ENCODE measurements at regions not wholly inside any gene's neighbourhood (a gene's known extent, or its start where the extent isn't known, plus 50 kb on each side); places are given as distances from the start of the nearest gene placed in this dataset.

- DNase-seq (no peak), ATAC-seq (replicated peaks in 1 of 2) (no peak)
- Mint-ChIP-seq H3K27me3 (ENCODE audit: low read depth) (no peaks in the 10 kb centered on the region), H3K27ac (no peak overlapping the region), H3K36me3 (ENCODE audit: insufficient read depth in 2 of 2) (no peaks in the 10 kb centered on the region), H3K4me1 (ENCODE audit: low read depth) (no peaks in the 10 kb centered on the region), H3K4me3 (no peak overlapping the region), H3K9me3 (peaks cover 3 to 4% of the 10 kb centered on the region in 2 donors)
These were observed 522.9 kb downstream of the RASEF start for GRCh38 chr9:82539856-82540579.

GRCh38 chr9:82543726-82544125 lies 519.2 kb downstream of the RASEF start:
- ATAC-seq (replicated peaks in 1 of 2): no peak
- H3K27me3 Mint-ChIP-seq (ENCODE audit: low read depth): no peaks in the 10 kb centered on the region
- H3K4me3 Mint-ChIP-seq: no peak overlapping the region
- DNase-seq: no peak
- no peaks in the 10 kb centered on the region for H3K36me3 Mint-ChIP-seq (ENCODE audit: insufficient read depth in 2 of 2)
- H3K9me3 Mint-ChIP-seq: peaks cover 2 to 6% of the 10 kb centered on the region in 2 donors
- H3K4me1 Mint-ChIP-seq (ENCODE audit: low read depth): no peaks in the 10 kb centered on the region
- no peak overlapping the region for H3K27ac Mint-ChIP-seq

- no peaks in the 10 kb centered on the region for H3K4me1 Mint-ChIP-seq (ENCODE audit: low read depth)
- DNase-seq (no peak), ATAC-seq (replicated peaks in 1 of 2) (no peak)
- H3K36me3 Mint-ChIP-seq (ENCODE audit: insufficient read depth in 2 of 2): no peaks in the 10 kb centered on the region
- H3K4me3 Mint-ChIP-seq: no peak overlapping the region
- H3K9me3 Mint-ChIP-seq: peaks cover 0 to 6% of the 10 kb centered on the region in 2 donors
- H3K27me3 Mint-ChIP-seq (ENCODE audit: low read depth): no peaks in the 10 kb centered on the region
- no peak overlapping the region for H3K27ac Mint-ChIP-seq
These were observed 516.8 kb downstream of the RASEF start for GRCh38 chr9:82546136-82546535.

GRCh38 chr9:82547995-82548394 lies 514.9 kb downstream of the RASEF start:
- Mint-ChIP-seq H3K4me1 (ENCODE audit: low read depth) (no peaks in the 10 kb centered on the region), H3K9me3 (peaks cover 0 to 6% of the 10 kb centered on the region in 2 donors), H3K27me3 (ENCODE audit: low read depth) (no peaks in the 10 kb centered on the region), H3K4me3 (no peak overlapping the region), H3K27ac (no peak overlapping the region), H3K36me3 (ENCODE audit: insufficient read depth in 2 of 2) (no peaks in the 10 kb centered on the region)
- no peak for DNase-seq
- ATAC-seq (replicated peaks in 1 of 2): no peak

GRCh38 chr9:82549174-82549821 lies 513.6 kb downstream of the RASEF start:
- DNase-seq (no peak), ATAC-seq (replicated peaks in 1 of 2) (no peak)
- H3K9me3 Mint-ChIP-seq: peaks cover 0 to 6% of the 10 kb centered on the region in 2 donors
- H3K27me3 Mint-ChIP-seq (ENCODE audit: low read depth): no peaks in the 10 kb centered on the region
- H3K27ac Mint-ChIP-seq: no peak overlapping the region
- H3K4me3 Mint-ChIP-seq: no peak overlapping the region
- no peaks in the 10 kb centered on the region for H3K36me3 Mint-ChIP-seq (ENCODE audit: insufficient read depth in 2 of 2)
- no peaks in the 10 kb centered on the region for H3K4me1 Mint-ChIP-seq (ENCODE audit: low read depth)

- ATAC-seq (replicated peaks in 1 of 2) (no peak), DNase-seq (no peak)
- Mint-ChIP-seq H3K36me3 (ENCODE audit: insufficient read depth in 2 of 2) (no peaks in the 10 kb centered on the region), H3K4me3 (no peak overlapping the region), H3K27ac (no peak overlapping the region), H3K27me3 (ENCODE audit: low read depth) (no peaks in the 10 kb centered on the region), H3K4me1 (ENCODE audit: low read depth) (no peaks in the 10 kb centered on the region), H3K9me3 (no peaks in the 10 kb centered on the region)
These were observed 510.2 kb downstream of the RASEF start for GRCh38 chr9:82552784-82553183.

GRCh38 chr9:82553654-82554366 lies 509.1 kb downstream of the RASEF start:
- H3K4me1 Mint-ChIP-seq (ENCODE audit: low read depth): no peaks in the 10 kb centered on the region
- ATAC-seq (replicated peaks in 1 of 2) (no peak), DNase-seq (no peak)
- no peaks in the 10 kb centered on the region for H3K36me3 Mint-ChIP-seq (ENCODE audit: insufficient read depth in 2 of 2)
- no peaks in the 10 kb centered on the region for H3K27me3 Mint-ChIP-seq (ENCODE audit: low read depth)
- no peak overlapping the region for H3K4me3 Mint-ChIP-seq
- no peak overlapping the region for H3K27ac Mint-ChIP-seq
- no peaks in the 10 kb centered on the region for H3K9me3 Mint-ChIP-seq

GRCh38 chr9:82554381-82554780 lies 508.6 kb downstream of the RASEF start:
- DNase-seq (no peak), ATAC-seq (replicated peaks in 1 of 2) (no peak)
- Mint-ChIP-seq H3K4me3 (no peak overlapping the region), H3K4me1 (ENCODE audit: low read depth) (no peaks in the 10 kb centered on the region), H3K27me3 (ENCODE audit: low read depth) (no peaks in the 10 kb centered on the region), H3K27ac (no peak overlapping the region), H3K9me3 (no peaks in the 10 kb centered on the region), H3K36me3 (ENCODE audit: insufficient read depth in 2 of 2) (no peaks in the 10 kb centered on the region)

- no peaks in the 10 kb centered on the region for H3K36me3 Mint-ChIP-seq (ENCODE audit: insufficient read depth in 2 of 2)
These were observed 507.9 kb downstream of the RASEF start for GRCh38 chr9:82555031-82555430.

GRCh38 chr9:82555431-82556051 lies 507.4 kb downstream of the RASEF start:
- Mint-ChIP-seq H3K27me3 (ENCODE audit: low read depth) (no peaks in the 10 kb centered on the region), H3K4me1 (ENCODE audit: low read depth) (no peaks in the 10 kb centered on the region), H3K27ac (no peak overlapping the region), H3K36me3 (ENCODE audit: insufficient read depth in 2 of 2) (no peaks in the 10 kb centered on the region), H3K4me3 (no peak overlapping the region), H3K9me3 (no peaks in the 10 kb centered on the region)
- DNase-seq: no peak
- no peak for ATAC-seq (replicated peaks in 1 of 2)

More at GRCh38 chr9:82555031-82555430, 507.9 kb downstream of the RASEF start:
- Mint-ChIP-seq H3K4me3 (no peak overlapping the region), H3K27me3 (ENCODE audit: low read depth) (no peaks in the 10 kb centered on the region), H3K9me3 (no peaks in the 10 kb centered on the region), H3K27ac (no peak overlapping the region), H3K4me1 (ENCODE audit: low read depth) (no peaks in the 10 kb centered on the region)
- no peak for ATAC-seq (replicated peaks in 1 of 2)
- no peak for DNase-seq

GRCh38 chr9:82558346-82558745 lies 504.6 kb downstream of the RASEF start:
- no peak for ATAC-seq (replicated peaks in 1 of 2)
- H3K27me3 Mint-ChIP-seq (ENCODE audit: low read depth): no peaks in the 10 kb centered on the region
- no peak overlapping the region for H3K27ac Mint-ChIP-seq
- H3K9me3 Mint-ChIP-seq: no peaks in the 10 kb centered on the region
- DNase-seq: no peak
- H3K4me3 Mint-ChIP-seq: no peak overlapping the region
- no peaks in the 10 kb centered on the region for H3K36me3 Mint-ChIP-seq (ENCODE audit: insufficient read depth in 2 of 2)
- no peaks in the 10 kb centered on the region for H3K4me1 Mint-ChIP-seq (ENCODE audit: low read depth)

GRCh38 chr9:82558855-82559630 lies 503.9 kb downstream of the RASEF start:
- DNase-seq (no peak), ATAC-seq (replicated peaks in 1 of 2) (no peak)
- no peak overlapping the region for H3K27ac Mint-ChIP-seq
- H3K9me3 Mint-ChIP-seq: no peaks in the 10 kb centered on the region
- H3K4me3 Mint-ChIP-seq: no peak overlapping the region
- no peaks in the 10 kb centered on the region for H3K36me3 Mint-ChIP-seq (ENCODE audit: insufficient read depth in 2 of 2)
- H3K4me1 Mint-ChIP-seq (ENCODE audit: low read depth): no peaks in the 10 kb centered on the region
- no peaks in the 10 kb centered on the region for H3K27me3 Mint-ChIP-seq (ENCODE audit: low read depth)
